ENCODE measurements at regions not wholly inside any gene's neighbourhood (a gene's known extent, or its start where the extent isn't known, plus 50 kb on each side); places are given as distances from the start of the nearest gene placed in this dataset.

DNA sequence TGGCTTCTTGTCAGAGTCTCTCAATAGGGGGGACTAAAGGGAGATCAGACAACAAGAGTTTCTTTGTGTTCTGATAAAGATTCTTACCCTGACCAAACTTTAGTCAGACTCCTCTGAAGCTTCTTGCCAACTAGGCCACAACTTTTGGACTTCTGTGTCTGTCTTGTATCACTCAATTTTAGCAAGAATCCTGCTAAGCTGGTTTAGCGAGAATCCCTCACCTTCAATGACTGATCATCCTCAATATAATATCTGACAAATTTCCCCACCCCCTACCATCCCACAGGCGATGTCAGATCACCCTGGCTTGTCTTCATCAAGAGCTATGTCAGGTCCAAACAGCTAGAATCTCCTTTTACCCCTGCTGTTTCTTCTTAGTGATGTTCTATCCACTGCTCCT lies 215.2 kb downstream of the RASSF9 start:
- H3K4me3 Mint-ChIP-seq: no peak overlapping the region
- H3K27ac Mint-ChIP-seq: no peak overlapping the region

DNA sequence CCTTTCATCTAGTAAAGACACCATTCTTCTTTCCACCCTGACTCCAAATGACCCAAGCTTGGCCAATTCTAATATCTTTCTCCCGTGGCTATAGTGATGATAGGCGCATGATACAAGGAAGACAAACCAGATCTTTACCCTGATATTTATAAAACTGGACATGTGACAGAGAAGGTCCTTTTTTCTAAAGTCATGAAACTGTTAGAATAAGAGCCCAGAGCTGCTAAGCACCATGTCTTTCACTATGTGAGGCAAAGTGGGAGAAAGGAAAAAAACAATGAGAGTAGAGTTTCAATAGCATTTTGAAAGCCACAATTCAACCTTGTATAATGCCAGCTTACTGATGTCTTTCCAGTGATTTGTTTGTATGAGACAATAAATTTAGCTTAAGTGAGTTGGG lies 212.4 kb downstream of the RASSF9 start:
- Mint-ChIP-seq H3K36me3 (ENCODE audit: low read depth) (no peaks in the 10 kb centered on the region; the same call in 1 of the 2 replicates), H3K27ac (no peak overlapping the region), H3K4me1 (ENCODE audit: low read depth) (peaks cover 20% of the 10 kb centered on the region; the same call in 1 of the 2 replicates), H3K4me3 (no peak overlapping the region), H3K27me3 (ENCODE audit: insufficient read depth) (no peaks in the 10 kb centered on the region), H3K9me3 (no peaks in the 10 kb centered on the region; the same call in 1 of the 2 replicates)
- no peak for DNase-seq
- TF ChIP-seq, protein P1, sequence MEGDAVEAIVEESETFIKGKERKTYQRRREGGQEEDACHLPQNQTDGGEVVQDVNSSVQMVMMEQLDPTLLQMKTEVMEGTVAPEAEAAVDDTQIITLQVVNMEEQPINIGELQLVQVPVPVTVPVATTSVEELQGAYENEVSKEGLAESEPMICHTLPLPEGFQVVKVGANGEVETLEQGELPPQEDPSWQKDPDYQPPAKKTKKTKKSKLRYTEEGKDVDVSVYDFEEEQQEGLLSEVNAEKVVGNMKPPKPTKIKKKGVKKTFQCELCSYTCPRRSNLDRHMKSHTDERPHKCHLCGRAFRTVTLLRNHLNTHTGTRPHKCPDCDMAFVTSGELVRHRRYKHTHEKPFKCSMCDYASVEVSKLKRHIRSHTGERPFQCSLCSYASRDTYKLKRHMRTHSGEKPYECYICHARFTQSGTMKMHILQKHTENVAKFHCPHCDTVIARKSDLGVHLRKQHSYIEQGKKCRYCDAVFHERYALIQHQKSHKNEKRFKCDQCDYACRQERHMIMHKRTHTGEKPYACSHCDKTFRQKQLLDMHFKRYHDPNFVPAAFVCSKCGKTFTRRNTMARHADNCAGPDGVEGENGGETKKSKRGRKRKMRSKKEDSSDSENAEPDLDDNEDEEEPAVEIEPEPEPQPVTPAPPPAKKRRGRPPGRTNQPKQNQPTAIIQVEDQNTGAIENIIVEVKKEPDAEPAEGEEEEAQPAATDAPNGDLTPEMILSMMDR (IDR thresholded peaks at IDR 0.05): no peak

More for the DNA sequence above, 215.2 kb downstream of the RASSF9 start:
- Mint-ChIP-seq H3K4me1 (ENCODE audit: low read depth) (peaks cover 6% of the 10 kb centered on the region; the same call in 1 of the 2 replicates), H3K27me3 (ENCODE audit: insufficient read depth) (no peaks in the 10 kb centered on the region), H3K36me3 (ENCODE audit: low read depth) (no peaks in the 10 kb centered on the region; the same call in 1 of the 2 replicates), H3K9me3 (no peaks in the 10 kb centered on the region; the same call in 1 of the 2 replicates)
- no peak for DNase-seq
- TF ChIP-seq, protein P1 (IDR thresholded peaks at IDR 0.05): no peak

DNA sequence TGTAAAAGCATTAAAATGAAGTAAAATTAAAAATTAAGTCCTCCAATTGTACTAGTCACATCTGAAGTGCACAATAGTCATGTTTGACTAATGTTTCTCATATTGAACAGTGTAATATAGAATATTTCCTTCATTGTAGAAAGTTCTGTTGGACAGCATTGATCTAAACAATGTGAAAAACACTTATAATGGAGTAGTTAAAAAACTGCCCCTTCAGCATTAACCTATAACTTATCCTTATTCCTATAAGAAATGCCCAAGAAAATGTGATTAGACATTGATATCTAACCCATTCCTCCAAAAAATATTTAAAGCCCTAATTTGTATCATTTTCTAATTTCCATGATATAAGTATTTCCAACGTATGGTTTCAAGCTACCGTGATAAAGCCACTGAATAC lies 210.7 kb downstream of the RASSF9 start:
- peak overlapping the region; percentile 17; the same call in 1 of the 2 replicates for H3K27ac Mint-ChIP-seq
- no peaks in the 10 kb centered on the region; the same call in 1 of the 2 replicates for H3K9me3 Mint-ChIP-seq
- DNase-seq: no peak
- H3K36me3 Mint-ChIP-seq (ENCODE audit: low read depth): no peaks in the 10 kb centered on the region; the same call in 1 of the 2 replicates
- peaks cover 20% of the 10 kb centered on the region; the same call in 1 of the 2 replicates for H3K4me1 Mint-ChIP-seq (ENCODE audit: low read depth)
- H3K4me3 Mint-ChIP-seq: no peak overlapping the region
- TF ChIP-seq, protein P1 (IDR thresholded peaks at IDR 0.05): no peak
- no peaks in the 10 kb centered on the region for H3K27me3 Mint-ChIP-seq (ENCODE audit: insufficient read depth)

DNA sequence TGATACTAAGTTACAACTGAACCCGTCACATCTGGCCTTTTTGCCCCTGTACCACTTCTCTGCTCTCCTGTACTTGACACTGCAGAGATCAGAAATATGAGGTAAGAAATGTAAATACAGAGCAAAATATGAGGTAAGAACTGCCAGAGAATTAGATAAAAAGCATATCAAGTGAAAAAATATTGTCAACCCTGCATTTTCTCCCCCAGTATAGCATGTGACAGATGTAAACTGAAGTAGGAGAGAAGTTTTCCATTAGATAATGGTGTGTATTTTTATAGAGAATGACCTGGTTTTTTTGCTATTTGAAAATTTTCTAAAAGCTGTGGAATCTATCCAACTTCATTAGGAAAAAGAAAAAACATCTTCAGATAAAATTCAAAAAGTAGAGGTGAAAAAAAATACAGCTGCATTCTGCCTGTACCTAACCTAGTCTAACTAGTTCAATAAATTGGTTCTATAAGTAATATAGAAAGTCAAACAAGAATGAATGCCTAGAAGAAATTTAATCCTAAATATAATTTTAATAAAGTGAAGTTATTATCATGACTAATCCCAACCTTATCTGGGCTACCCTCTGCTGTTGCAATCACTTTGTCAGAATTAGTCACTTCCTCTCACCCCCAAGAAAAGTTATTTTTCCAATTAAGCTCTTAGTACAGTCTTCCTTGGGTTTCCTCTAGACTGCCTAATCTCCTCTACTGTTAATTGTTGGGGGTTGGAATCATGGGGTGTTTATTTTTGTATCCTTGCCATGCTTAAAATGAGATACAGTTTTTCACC lies 210.0 kb downstream of the RASSF9 start:
- H3K27me3 Mint-ChIP-seq (ENCODE audit: insufficient read depth): no peaks in the 10 kb centered on the region
- DNase-seq: peak; percentile 64
- peak overlapping the region; percentile 6; the same call in 1 of the 2 replicates for H3K4me3 Mint-ChIP-seq
- TF ChIP-seq, protein P1 (IDR thresholded peaks at IDR 0.05): no peak
- H3K27ac Mint-ChIP-seq: peak overlapping the region; percentile 59; the same call in 1 of the 2 replicates
- H3K4me1 Mint-ChIP-seq (ENCODE audit: low read depth): peaks cover 20% of the 10 kb centered on the region; the same call in 1 of the 2 replicates
- H3K9me3 Mint-ChIP-seq: no peaks in the 10 kb centered on the region; the same call in 1 of the 2 replicates
- H3K36me3 Mint-ChIP-seq (ENCODE audit: low read depth): no peaks in the 10 kb centered on the region; the same call in 1 of the 2 replicates

DNA sequence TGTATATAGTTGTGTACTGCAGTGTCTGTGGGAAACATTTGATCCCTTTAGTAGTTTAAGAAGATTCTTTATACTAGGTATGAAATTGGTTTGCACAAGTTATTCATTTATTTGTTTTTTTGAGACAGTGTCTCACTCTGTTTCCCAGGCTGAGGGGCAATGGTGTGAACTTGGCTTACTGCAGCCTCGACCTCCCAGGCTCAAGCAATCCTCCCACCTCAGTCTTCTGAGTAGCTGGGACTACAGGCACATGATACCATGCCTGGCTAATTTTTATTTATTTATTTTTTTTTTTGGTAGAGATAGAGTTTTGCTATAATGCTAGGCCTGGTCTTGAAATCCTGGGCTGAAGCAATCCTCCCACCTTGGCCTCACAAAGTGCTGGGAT lies 209.4 kb downstream of the RASSF9 start:
- Mint-ChIP-seq H3K27me3 (ENCODE audit: insufficient read depth) (no peaks in the 10 kb centered on the region), H3K4me1 (ENCODE audit: low read depth) (peaks cover 20% of the 10 kb centered on the region; the same call in 1 of the 2 replicates), H3K4me3 (no peak overlapping the region; the same call in 1 of the 2 replicates), H3K9me3 (no peaks in the 10 kb centered on the region; the same call in 1 of the 2 replicates), H3K27ac (peak overlapping the region; percentile 59; the same call in 1 of the 2 replicates), H3K36me3 (ENCODE audit: low read depth) (no peaks in the 10 kb centered on the region; the same call in 1 of the 2 replicates)
- TF ChIP-seq, protein P1 (IDR thresholded peaks at IDR 0.05): no peak
- no peak for DNase-seq

Measured in HFFc6 (cell line).